HG03558 (cell line): ENCODE measurements at regions not wholly inside any gene's neighbourhood (a gene's known extent, or its start where the extent isn't known, plus 50 kb on each side); places are given as distances from the start of the nearest gene placed in this dataset.
"Not testable (repeated sequence)": the region's sequence is repeated elsewhere in the genome, so short reads cannot be mapped to it uniquely, and the experiment has no call there.

Source experiments
- ATAC-seq: cut with Tn5 transposase; IDR thresholded peaks from one replicate; pipeline ENCODE4 v1.9.1; 2021; ENCODE audit warnings: moderate number of reproducible peaks; ENCODE audit not compliant: unreplicated experiment; ENCODE audit errors: extremely low read depth

- no peak for ATAC-seq
These were observed 152.7 kb downstream of the C4orf33 start for GRCh38 chr4:129248621-129249020.

- no peak for ATAC-seq
These were observed 158.2 kb downstream of the C4orf33 start for GRCh38 chr4:129254126-129254525.

GRCh38 chr4:129254526-129254925, 158.6 kb downstream of the C4orf33 start:
- no peak for ATAC-seq

- ATAC-seq: no peak
These were observed 165.6 kb downstream of the C4orf33 start for GRCh38 chr4:129261584-129261983.

GRCh38 chr4:129264008-129264657, 168.2 kb downstream of the C4orf33 start:
- peak; percentile 94 for ATAC-seq

- ATAC-seq: no peak
These were observed 182.9 kb downstream of the C4orf33 start for GRCh38 chr4:129278868-129279267.

- ATAC-seq: no peak
These were observed 186.3 kb downstream of the C4orf33 start for GRCh38 chr4:129282293-129282692.

GRCh38 chr4:129292194-129292593, 196.2 kb downstream of the C4orf33 start:
- ATAC-seq: not testable (repeated sequence)

GRCh38 chr4:129314781-129315180, 218.8 kb downstream of the C4orf33 start:
- no peak for ATAC-seq

GRCh38 chr4:129322920-129323319, 227.0 kb downstream of the C4orf33 start:
- ATAC-seq: no peak

GRCh38 chr4:129323658-129324057, 227.7 kb downstream of the C4orf33 start:
- no peak for ATAC-seq

- ATAC-seq: no peak
These were observed 230.9 kb downstream of the C4orf33 start for GRCh38 chr4:129326571-129327460.

GRCh38 chr4:129327637-129328036, 231.7 kb downstream of the C4orf33 start:
- ATAC-seq: no peak

- no peak for ATAC-seq
These were observed 232.2 kb downstream of the C4orf33 start for GRCh38 chr4:129328162-129328561.

- ATAC-seq: no peak
These were observed 238.2 kb downstream of the C4orf33 start for GRCh38 chr4:129334136-129334535.

- ATAC-seq: no peak
These were observed 239.3 kb downstream of the C4orf33 start for GRCh38 chr4:129335276-129335675.

- no peak for ATAC-seq
These were observed 239.9 kb downstream of the C4orf33 start for GRCh38 chr4:129335818-129336217.

- no peak for ATAC-seq
These were observed 240.7 kb downstream of the C4orf33 start for GRCh38 chr4:129336457-129337227.

- no peak for ATAC-seq
These were observed 241.3 kb downstream of the C4orf33 start for GRCh38 chr4:129337228-129337620.

- no peak for ATAC-seq
These were observed 247.0 kb downstream of the C4orf33 start for GRCh38 chr4:129342819-129343408.
